ENCODE measurements at regions not wholly inside any gene's neighbourhood (a gene's known extent, or its start where the extent isn't known, plus 50 kb on each side); places are given as distances from the start of the nearest gene placed in this dataset.

DNA sequence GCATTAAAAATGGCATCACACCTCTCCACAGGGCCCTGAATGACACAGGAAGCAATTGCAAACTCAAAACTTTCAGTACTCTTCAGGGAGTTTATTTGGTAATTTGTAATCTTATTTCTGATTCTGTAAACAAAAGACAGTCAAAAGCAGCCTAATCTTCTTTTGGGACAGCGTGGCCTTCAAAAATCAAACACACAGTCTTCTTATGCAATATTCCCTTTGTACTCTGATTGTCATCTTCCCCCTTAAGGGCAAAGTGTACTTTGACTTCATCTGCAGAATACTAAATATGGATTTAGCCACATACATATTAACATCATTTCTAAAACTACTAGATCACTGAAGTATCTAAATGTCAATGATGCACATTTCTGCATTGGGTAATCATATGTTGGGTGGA lies 322.0 kb downstream of the MZT1 start:
- H2AFZ ChIP-seq (ENCODE audit: low read length), result no peak overlapping the region
- intact Hi-C loops (cut with micrococcal nuclease; ENCODE audit: unreplicated experiment) (no loop called here), in situ Hi-C loops (cut with HindIII; ENCODE audit: extremely low pct_ligation_motif_present, low pct_unique_long_range_greater_than_20kb) (no loop called here)
- CTCF ChIA-PET (ENCODE audit: low intra/inter-chr PET ratio, low total read pairs), result no interaction called here
- ATAC-seq (no peak; the same call in 2 of the 3 replicates), DNase-seq (ENCODE audit: low spot score) (no peak), FAIRE-seq (no peak)
- H3K36me3 ChIP-seq (replicated peaks in 1 of 2; ENCODE audit: control insufficient read depth in 1 of 2, insufficient read depth in 2 of 2, low read length in 2 of 2), result no peaks in the 10 kb centered on the region
- no peaks in the 10 kb centered on the region for H3K9me3 ChIP-seq (ENCODE audit: low read length)
- no peaks in the 10 kb centered on the region for H3K27me3 ChIP-seq (ENCODE audit: control insufficient read depth in 1 of 2, insufficient read depth in 2 of 2, low read length in 2 of 2)
- H3K4me2 ChIP-seq (ENCODE audit: low read depth, low read length), result no peak overlapping the region
- H3K79me2 ChIP-seq (ENCODE audit: insufficient read depth, low read length), result no peaks in the 10 kb centered on the region
- 9% methylated on average over 1 of the region's 1 CpG for WGBS (ENCODE audit: low lambda C conversion rate)
- no peak overlapping the region; a peak in 1 of 6 replicates for H3K4me3 ChIP-seq (replicated peaks in 1 of 3; ENCODE audit: insufficient read depth in 1 of 3, low read depth in 2 of 3, low read length in 3 of 3)
- no peak overlapping the region for H3K9ac ChIP-seq (ENCODE audit: insufficient read depth, low read depth, low read length)
- peaks cover 17% of the 10 kb centered on the region for H3K4me1 ChIP-seq (ENCODE audit: insufficient read depth, low read length)
- no peaks in the 10 kb centered on the region for H4K20me1 ChIP-seq (ENCODE audit: insufficient read depth, low read length)
- BruUV-seq (replicated peaks), result no TSS peak
- H3K27ac ChIP-seq (ENCODE audit: extremely low read length, insufficient read depth, low read length), result no peak overlapping the region
- POLR2A ChIA-PET, result no interaction called here
- TF ChIP-seq GATAD2A (CRISPR knock-in tag; IDR thresholded peaks at IDR 0.05), result peak; percentile 36; the same call in 1 of the 2 replicates
- TF ChIP-seq SMC3 (IDR thresholded peaks at IDR 0.05; ENCODE audit: low read length), result no peak
- peak; percentile 66; the same call in 1 of the 2 replicates for TF ChIP-seq SOX5 (CRISPR knock-in tag; IDR thresholded peaks at IDR 0.05; ENCODE audit: borderline replicate concordance)
- no peak for TF ChIP-seq BHLHE40 (IDR thresholded peaks at IDR 0.05; ENCODE audit: low read length)
- TF ChIP-seq FOXJ3 (CRISPR knock-in tag; IDR thresholded peaks at IDR 0.05; ENCODE audit: borderline replicate concordance), result peak; percentile 33; the same call in 1 of the 2 replicates
- no peak for TF ChIP-seq HOXA9 (CRISPR knock-in tag; IDR thresholded peaks at IDR 0.05; ENCODE audit: borderline replicate concordance)
- TF ChIP-seq, protein P1, sequence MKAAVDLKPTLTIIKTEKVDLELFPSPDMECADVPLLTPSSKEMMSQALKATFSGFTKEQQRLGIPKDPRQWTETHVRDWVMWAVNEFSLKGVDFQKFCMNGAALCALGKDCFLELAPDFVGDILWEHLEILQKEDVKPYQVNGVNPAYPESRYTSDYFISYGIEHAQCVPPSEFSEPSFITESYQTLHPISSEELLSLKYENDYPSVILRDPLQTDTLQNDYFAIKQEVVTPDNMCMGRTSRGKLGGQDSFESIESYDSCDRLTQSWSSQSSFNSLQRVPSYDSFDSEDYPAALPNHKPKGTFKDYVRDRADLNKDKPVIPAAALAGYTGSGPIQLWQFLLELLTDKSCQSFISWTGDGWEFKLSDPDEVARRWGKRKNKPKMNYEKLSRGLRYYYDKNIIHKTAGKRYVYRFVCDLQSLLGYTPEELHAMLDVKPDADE (CRISPR knock-in tag; IDR thresholded peaks at IDR 0.05), result no peak
- TF ChIP-seq, protein P2, sequence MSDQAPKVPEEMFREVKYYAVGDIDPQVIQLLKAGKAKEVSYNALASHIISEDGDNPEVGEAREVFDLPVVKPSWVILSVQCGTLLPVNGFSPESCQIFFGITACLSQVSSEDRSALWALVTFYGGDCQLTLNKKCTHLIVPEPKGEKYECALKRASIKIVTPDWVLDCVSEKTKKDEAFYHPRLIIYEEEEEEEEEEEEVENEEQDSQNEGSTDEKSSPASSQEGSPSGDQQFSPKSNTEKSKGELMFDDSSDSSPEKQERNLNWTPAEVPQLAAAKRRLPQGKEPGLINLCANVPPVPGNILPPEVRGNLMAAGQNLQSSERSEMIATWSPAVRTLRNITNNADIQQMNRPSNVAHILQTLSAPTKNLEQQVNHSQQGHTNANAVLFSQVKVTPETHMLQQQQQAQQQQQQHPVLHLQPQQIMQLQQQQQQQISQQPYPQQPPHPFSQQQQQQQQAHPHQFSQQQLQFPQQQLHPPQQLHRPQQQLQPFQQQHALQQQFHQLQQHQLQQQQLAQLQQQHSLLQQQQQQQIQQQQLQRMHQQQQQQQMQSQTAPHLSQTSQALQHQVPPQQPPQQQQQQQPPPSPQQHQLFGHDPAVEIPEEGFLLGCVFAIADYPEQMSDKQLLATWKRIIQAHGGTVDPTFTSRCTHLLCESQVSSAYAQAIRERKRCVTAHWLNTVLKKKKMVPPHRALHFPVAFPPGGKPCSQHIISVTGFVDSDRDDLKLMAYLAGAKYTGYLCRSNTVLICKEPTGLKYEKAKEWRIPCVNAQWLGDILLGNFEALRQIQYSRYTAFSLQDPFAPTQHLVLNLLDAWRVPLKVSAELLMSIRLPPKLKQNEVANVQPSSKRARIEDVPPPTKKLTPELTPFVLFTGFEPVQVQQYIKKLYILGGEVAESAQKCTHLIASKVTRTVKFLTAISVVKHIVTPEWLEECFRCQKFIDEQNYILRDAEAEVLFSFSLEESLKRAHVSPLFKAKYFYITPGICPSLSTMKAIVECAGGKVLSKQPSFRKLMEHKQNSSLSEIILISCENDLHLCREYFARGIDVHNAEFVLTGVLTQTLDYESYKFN (CRISPR knock-in tag; conservative IDR thresholded peaks at IDR 0.05), result 0 out of 2 replicates have a peak, but pooled peaks have one; percentile 32
- no peak for TF ChIP-seq KLF13 (CRISPR knock-in tag; IDR thresholded peaks at IDR 0.05)
- TF ChIP-seq IKZF1 (IDR thresholded peaks at IDR 0.05), result no peak
- TF ChIP-seq, protein P3, sequence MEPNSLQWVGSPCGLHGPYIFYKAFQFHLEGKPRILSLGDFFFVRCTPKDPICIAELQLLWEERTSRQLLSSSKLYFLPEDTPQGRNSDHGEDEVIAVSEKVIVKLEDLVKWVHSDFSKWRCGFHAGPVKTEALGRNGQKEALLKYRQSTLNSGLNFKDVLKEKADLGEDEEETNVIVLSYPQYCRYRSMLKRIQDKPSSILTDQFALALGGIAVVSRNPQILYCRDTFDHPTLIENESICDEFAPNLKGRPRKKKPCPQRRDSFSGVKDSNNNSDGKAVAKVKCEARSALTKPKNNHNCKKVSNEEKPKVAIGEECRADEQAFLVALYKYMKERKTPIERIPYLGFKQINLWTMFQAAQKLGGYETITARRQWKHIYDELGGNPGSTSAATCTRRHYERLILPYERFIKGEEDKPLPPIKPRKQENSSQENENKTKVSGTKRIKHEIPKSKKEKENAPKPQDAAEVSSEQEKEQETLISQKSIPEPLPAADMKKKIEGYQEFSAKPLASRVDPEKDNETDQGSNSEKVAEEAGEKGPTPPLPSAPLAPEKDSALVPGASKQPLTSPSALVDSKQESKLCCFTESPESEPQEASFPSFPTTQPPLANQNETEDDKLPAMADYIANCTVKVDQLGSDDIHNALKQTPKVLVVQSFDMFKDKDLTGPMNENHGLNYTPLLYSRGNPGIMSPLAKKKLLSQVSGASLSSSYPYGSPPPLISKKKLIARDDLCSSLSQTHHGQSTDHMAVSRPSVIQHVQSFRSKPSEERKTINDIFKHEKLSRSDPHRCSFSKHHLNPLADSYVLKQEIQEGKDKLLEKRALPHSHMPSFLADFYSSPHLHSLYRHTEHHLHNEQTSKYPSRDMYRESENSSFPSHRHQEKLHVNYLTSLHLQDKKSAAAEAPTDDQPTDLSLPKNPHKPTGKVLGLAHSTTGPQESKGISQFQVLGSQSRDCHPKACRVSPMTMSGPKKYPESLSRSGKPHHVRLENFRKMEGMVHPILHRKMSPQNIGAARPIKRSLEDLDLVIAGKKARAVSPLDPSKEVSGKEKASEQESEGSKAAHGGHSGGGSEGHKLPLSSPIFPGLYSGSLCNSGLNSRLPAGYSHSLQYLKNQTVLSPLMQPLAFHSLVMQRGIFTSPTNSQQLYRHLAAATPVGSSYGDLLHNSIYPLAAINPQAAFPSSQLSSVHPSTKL (CRISPR knock-in tag; IDR thresholded peaks at IDR 0.05), result peak; percentile 69
- TF ChIP-seq HNF4A (CRISPR knock-in tag; IDR thresholded peaks at IDR 0.05), result peak; percentile 83
- no peak for TF ChIP-seq ZNF839 (CRISPR knock-in tag; IDR thresholded peaks at IDR 0.05; ENCODE audit: borderline replicate concordance)
- no peak for TF ChIP-seq SOX6 (IDR thresholded peaks at IDR 0.05)
- TF ChIP-seq SOX6 (CRISPR knock-in tag; IDR thresholded peaks at IDR 0.05), result peak; percentile 81
- TF ChIP-seq ZNF33A (CRISPR knock-in tag; IDR thresholded peaks at IDR 0.05; ENCODE audit: borderline replicate concordance), result no peak
